ENCODE measurements at regions not wholly inside any gene's neighbourhood (a gene's known extent, or its start where the extent isn't known, plus 50 kb on each side); places are given as distances from the start of the nearest gene placed in this dataset.

- DNase-seq = no peak
These were observed 397.7 kb downstream of the RFPL4B start for GRCh38 chr6:112744827-112745226.

GRCh38 chr6:112745765-112746164 is 398.6 kb downstream of the RFPL4B start:
- DNase-seq = no peak

- DNase-seq = no peak
These were observed 402.5 kb downstream of the RFPL4B start for GRCh38 chr6:112749673-112750072.

- DNase-seq = no peak
These were observed 405.2 kb downstream of the RFPL4B start for GRCh38 chr6:112752305-112752704.

- no peak for DNase-seq
These were observed 405.7 kb downstream of the RFPL4B start for GRCh38 chr6:112752791-112753190.

- no peak for DNase-seq
These were observed 413.7 kb downstream of the RFPL4B start for GRCh38 chr6:112760831-112761230.

GRCh38 chr6:112761740-112762139 is 414.6 kb downstream of the RFPL4B start:
- DNase-seq = no peak

GRCh38 chr6:112764377-112764776 is 417.2 kb downstream of the RFPL4B start:
- DNase-seq = no peak

- no peak for DNase-seq
These were observed 423.2 kb downstream of the RFPL4B start for GRCh38 chr6:112770308-112770707.

GRCh38 chr6:112773187-112773586 is 426.1 kb downstream of the RFPL4B start:
- DNase-seq = no peak

- DNase-seq = no peak
These were observed 427.2 kb downstream of the RFPL4B start for GRCh38 chr6:112774319-112774718.

GRCh38 chr6:112780498-112781096 is 433.5 kb downstream of the RFPL4B start:
- no peak for DNase-seq

- no peak for DNase-seq
These were observed 434.1 kb downstream of the RFPL4B start for GRCh38 chr6:112781241-112781640.

- DNase-seq = no peak
These were observed 438.3 kb downstream of the RFPL4B start for GRCh38 chr6:112785408-112785807.

GRCh38 chr6:112786801-112787200 is 439.7 kb downstream of the RFPL4B start:
- no peak for DNase-seq

- DNase-seq = no peak
These were observed 440.2 kb downstream of the RFPL4B start for GRCh38 chr6:112787371-112787770.

- DNase-seq = no peak
These were observed 448.2 kb downstream of the RFPL4B start for GRCh38 chr6:112795316-112795715.

GRCh38 chr6:112796712-112797111 is 449.6 kb downstream of the RFPL4B start:
- DNase-seq = no peak

GRCh38 chr6:112799889-112800288 is 452.8 kb downstream of the RFPL4B start:
- no peak for DNase-seq

- no peak for DNase-seq
These were observed 453.3 kb downstream of the RFPL4B start for GRCh38 chr6:112800439-112800838.

GRCh38 chr6:112800916-112801315 is 453.8 kb downstream of the RFPL4B start:
- DNase-seq = no peak

- no peak for DNase-seq
These were observed 454.4 kb downstream of the RFPL4B start for GRCh38 chr6:112801468-112802080.

- DNase-seq = no peak
These were observed 455.0 kb downstream of the RFPL4B start for GRCh38 chr6:112802144-112802543.

GRCh38 chr6:112804638-112805330 is 457.7 kb downstream of the RFPL4B start:
- no peak for DNase-seq

Measured in NK-92 treated with Interleukin-12 subunit alpha and Interleukin-12 subunit beta, amount 100 ng/mL, for 24 hours (cell line).